PC-3 (cell line): ENCODE measurements at regions not wholly inside any gene's neighbourhood (a gene's known extent, or its start where the extent isn't known, plus 50 kb on each side); places are given as distances from the start of the nearest gene placed in this dataset.

Experiments
- ATAC-seq: fragments of 200-7000 bp; cut with Tn5 transposase; 2 replicates; pipeline ENCODE4 v1.9.1; 2020; ENCODE audit warnings: mild to moderate bottlenecking, moderate library complexity
- BruUV-seq: library from RNA; stranded (reverse); fragments of 400-500 nt; replicated peaks from 2 replicates; lab custom pipeline; 2021; lab: Mats Ljungman, UMichigan
- CTCF ChIA-PET: fragments of 300-600 bp; sonication (Branson Sonifier 250); formaldehyde crosslinking; loops from one replicate; lab custom pipeline; 2022; ENCODE audit warnings: antibody characterized with exemption; lab: Charles Lee
- POLR2A ChIA-PET: fragments of 300-600 bp; sonication (Branson Sonifier 250); formaldehyde crosslinking; loops from one replicate; lab custom pipeline; 2022; ENCODE audit warnings: antibody characterized with exemption; ENCODE audit not compliant: unreplicated experiment; lab: Charles Lee
- DNase-seq: peaks from one replicate; pipeline ENCODE4 v3.0.0-alpha.2; 2015
- H2AFZ ChIP-seq: fragments of 300-600 bp; sonication (generic); 2 replicates; pipeline ENCODE4 v1.6.0; 2016; ENCODE audit warnings: antibody characterized with exemption, low read length
- H3F3A ChIP-seq: fragments of 300-600 bp; sonication (generic); one replicate; pipeline ENCODE4 v1.6.0; 2017; ENCODE audit warnings: antibody characterized with exemption, low read length, control low read depth, mild to moderate bottlenecking; ENCODE audit not compliant: unreplicated experiment
- H3K27ac ChIP-seq: fragments of 300-600 bp; sonication (generic); 2 replicates; pipeline ENCODE4 v1.5.1; 2016; ENCODE audit warnings: mild to moderate bottlenecking, low read length
- H3K27me3 ChIP-seq: fragments of 300-600 bp; sonication (generic); 2 replicates; pipeline ENCODE4 v1.6.1; 2016; ENCODE audit warnings: low read length, mixed read lengths
- H3K36me3 ChIP-seq: fragments of 300-600 bp; sonication (generic); 2 replicates; pipeline ENCODE4 v1.6.1; 2016; ENCODE audit warnings: low read depth, mixed run types, low read length, mixed read lengths
- H3K4me1 ChIP-seq: fragments of 300-600 bp; sonication (generic); 2 replicates; pipeline ENCODE4 v1.5.1; 2016; ENCODE audit warnings: low read length; ENCODE audit not compliant: insufficient read depth
- H3K4me2 ChIP-seq: fragments of 300-600 bp; sonication (generic); 2 replicates; pipeline ENCODE4 v1.6.0; 2016; ENCODE audit warnings: low read length
- H3K4me3 ChIP-seq: fragments of 300-600 bp; sonication (generic); 2 replicates; pipeline ENCODE4 v1.5.1; 2016; ENCODE audit warnings: mild to moderate bottlenecking, low read length, mixed read lengths
- H3K79me2 ChIP-seq: fragments of 300-600 bp; sonication (generic); 2 replicates; pipeline ENCODE4 v1.6.1; 2017; ENCODE audit warnings: low read length, mixed read lengths
- H3K9ac ChIP-seq: fragments of 300-600 bp; sonication (generic); 2 replicates; pipeline ENCODE4 v1.6.0; 2016; ENCODE audit warnings: mild to moderate bottlenecking, low read length
- H3K9me2 ChIP-seq: fragments of 300-600 bp; sonication (generic); replicated peaks from 2 replicates; pipeline ENCODE4 v1.6.1; 2016; ENCODE audit warnings: mixed run types, low read length, mixed read lengths
- H3K9me3 ChIP-seq: fragments of 300-600 bp; sonication (generic); 2 replicates; pipeline ENCODE4 v1.6.1; 2016; ENCODE audit warnings: low read length, mixed read lengths
- H4K20me1 ChIP-seq: fragments of 300-600 bp; sonication (generic); 2 replicates; pipeline ENCODE4 v1.6.1; 2016; ENCODE audit warnings: low read length, mixed read lengths
- EZH2 ChIP-seq: fragments of 300-600 bp; sonication (generic); IDR thresholded peaks from one replicate; pipeline ENCODE4 v1.6.1; 2017; ENCODE audit warnings: antibody characterized with exemption, mild to moderate bottlenecking, low read length; ENCODE audit not compliant: unreplicated experiment
- EZH2phosphoT487 ChIP-seq: fragments of 300-600 bp; sonication (generic); IDR thresholded peaks from 2 replicates; pipeline ENCODE4 v1.6.1; 2018; ENCODE audit warnings: mild to moderate bottlenecking, antibody characterized with exemption, low read length, borderline replicate concordance
- intact Hi-C: fragments of 100-400 bp; cut with micrococcal nuclease; formaldehyde crosslinking; loops from 2 replicates; pipeline ENCODE4 v1.9.0; 2023
- TF ChIP-seq, protein P1 (sequence below): fragments of 300-600 bp; sonication (generic); conservative IDR thresholded peaks from 2 replicates; pipeline ENCODE4 v1.5.1; 2017; ENCODE audit warnings: antibody characterized with exemption, low read depth, mild to moderate bottlenecking, low read length

DNA sequence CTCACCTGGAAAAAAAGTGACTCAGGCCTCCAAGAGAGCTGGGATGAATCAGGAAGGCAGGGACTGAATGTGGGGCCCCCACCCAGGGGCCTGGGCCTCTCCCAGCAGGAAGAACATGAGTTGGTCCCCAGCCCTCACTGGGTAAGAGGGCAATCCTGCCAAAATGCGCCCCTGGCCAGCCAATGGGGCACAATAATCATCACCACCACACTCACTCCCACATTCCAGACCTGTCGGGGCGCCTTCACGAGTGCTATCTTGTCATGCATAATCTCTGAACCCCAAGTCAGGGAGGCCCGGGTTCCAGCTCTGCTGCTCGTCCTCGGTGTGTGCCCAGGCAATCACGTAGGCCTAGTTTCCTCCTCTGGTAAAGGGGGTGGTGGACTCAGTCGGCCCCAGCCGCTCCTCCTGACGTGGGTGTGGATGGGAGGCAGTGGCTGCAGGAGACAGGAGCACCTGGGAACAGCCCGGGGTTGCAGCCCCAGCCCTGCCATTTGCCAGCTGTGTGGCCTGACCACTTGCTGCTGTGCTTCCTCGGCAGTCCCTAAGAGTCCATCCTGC, 115.1 kb downstream of the CYP26B1 start:
- TF ChIP-seq EZH2, result no peak
- TF ChIP-seq, protein P1, sequence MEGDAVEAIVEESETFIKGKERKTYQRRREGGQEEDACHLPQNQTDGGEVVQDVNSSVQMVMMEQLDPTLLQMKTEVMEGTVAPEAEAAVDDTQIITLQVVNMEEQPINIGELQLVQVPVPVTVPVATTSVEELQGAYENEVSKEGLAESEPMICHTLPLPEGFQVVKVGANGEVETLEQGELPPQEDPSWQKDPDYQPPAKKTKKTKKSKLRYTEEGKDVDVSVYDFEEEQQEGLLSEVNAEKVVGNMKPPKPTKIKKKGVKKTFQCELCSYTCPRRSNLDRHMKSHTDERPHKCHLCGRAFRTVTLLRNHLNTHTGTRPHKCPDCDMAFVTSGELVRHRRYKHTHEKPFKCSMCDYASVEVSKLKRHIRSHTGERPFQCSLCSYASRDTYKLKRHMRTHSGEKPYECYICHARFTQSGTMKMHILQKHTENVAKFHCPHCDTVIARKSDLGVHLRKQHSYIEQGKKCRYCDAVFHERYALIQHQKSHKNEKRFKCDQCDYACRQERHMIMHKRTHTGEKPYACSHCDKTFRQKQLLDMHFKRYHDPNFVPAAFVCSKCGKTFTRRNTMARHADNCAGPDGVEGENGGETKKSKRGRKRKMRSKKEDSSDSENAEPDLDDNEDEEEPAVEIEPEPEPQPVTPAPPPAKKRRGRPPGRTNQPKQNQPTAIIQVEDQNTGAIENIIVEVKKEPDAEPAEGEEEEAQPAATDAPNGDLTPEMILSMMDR, result no peak
- no peak for TF ChIP-seq EZH2phosphoT487
- no peaks in the 10 kb centered on the region for H4K20me1 ChIP-seq
- no peaks in the 10 kb centered on the region for H3K27me3 ChIP-seq
- H2AFZ ChIP-seq, result no peak overlapping the region; the same call in 1 of the 2 replicates
- no peaks in the 10 kb centered on the region for H3F3A ChIP-seq
- ChIA-PET CTCF (no interaction called here), POLR2A (no interaction called here)
- no peaks in the 10 kb centered on the region for H3K36me3 ChIP-seq
- intact Hi-C loops, result no loop called here
- ATAC-seq (no peak), DNase-seq (peak; percentile 43)
- H3K9ac ChIP-seq, result no peak overlapping the region
- H3K4me1 ChIP-seq, result peaks cover 6% of the 10 kb centered on the region; the same call in 1 of the 2 replicates
- H3K79me2 ChIP-seq, result no peaks in the 10 kb centered on the region
- H3K27ac ChIP-seq, result no peak overlapping the region
- H3K4me2 ChIP-seq, result no peak overlapping the region
- no peaks in the 10 kb centered on the region for H3K9me3 ChIP-seq
- H3K9me2 ChIP-seq, result no peaks in the 10 kb centered on the region
- no peak overlapping the region for H3K4me3 ChIP-seq
- BruUV-seq, result no TSS peak

DNA sequence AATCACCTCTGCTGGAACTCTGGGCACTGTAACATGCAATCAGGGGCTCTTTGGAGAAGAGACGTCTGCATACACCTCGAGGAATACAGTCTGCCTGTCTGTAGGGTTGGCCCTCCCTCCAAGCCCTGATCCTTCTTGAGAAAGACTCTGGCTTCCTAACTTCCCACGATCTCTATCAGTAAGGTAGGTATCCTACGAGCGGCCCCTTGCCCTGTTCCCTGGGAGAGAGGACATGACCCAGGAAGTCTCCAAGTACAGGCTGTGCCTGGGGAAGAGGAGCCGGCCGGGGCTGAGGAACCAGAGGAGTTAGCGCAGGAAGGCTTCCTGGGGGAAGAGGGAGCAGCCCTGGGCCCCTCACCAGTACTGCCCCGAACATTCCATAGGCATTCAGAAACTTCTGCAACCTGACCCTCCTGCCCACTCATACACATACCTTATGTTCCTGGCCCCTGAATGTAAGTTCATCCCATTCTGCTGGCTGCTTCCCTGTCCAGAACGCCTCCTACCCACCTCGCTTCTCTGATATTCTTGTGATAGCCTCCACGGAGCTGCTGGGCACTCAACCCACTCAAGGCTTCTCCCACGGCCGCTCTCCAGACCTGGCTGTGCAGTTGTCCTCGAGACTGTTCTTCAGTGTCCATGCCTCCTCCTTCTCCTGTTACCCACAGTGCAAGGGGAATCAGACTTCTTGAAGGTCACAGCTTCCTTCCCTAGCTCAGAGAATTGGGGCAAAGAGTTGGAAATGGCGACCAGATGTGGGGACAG, 116.1 kb downstream of the CYP26B1 start:
- Histone ChIP-seq H3F3A (no peaks in the 10 kb centered on the region), H3K36me3 (no peaks in the 10 kb centered on the region), H3K4me1 (peaks cover 6% of the 10 kb centered on the region; the same call in 1 of the 2 replicates), H3K27ac (no peak overlapping the region), H3K4me2 (no peak overlapping the region), H3K9me3 (no peaks in the 10 kb centered on the region), H3K4me3 (no peak overlapping the region), H3K79me2 (no peaks in the 10 kb centered on the region), H2AFZ (no peak overlapping the region), H3K9ac (no peak overlapping the region), H3K9me2 (no peaks in the 10 kb centered on the region), H4K20me1 (no peaks in the 10 kb centered on the region), H3K27me3 (no peaks in the 10 kb centered on the region)
- no TSS peak for BruUV-seq
- CTCF ChIA-PET, result interaction anchor here (0.6 kb wide), 1 partner anchor 10 kb away, joined by 4 read pairs; no protein-coding TSS in a partner anchor
- ATAC-seq (no peak), DNase-seq (no peak)
- POLR2A ChIA-PET, result no interaction called here
- intact Hi-C loops, result no loop called here
- TF ChIP-seq, protein P1, result no peak
- TF ChIP-seq EZH2, result no peak
- no peak for TF ChIP-seq EZH2phosphoT487

GRCh38 chr2:72028996-72029395, 118.7 kb downstream of the CYP26B1 start:
- Histone ChIP-seq H3K9ac (no peak overlapping the region), H3K9me3 (no peaks in the 10 kb centered on the region), H4K20me1 (no peaks in the 10 kb centered on the region), H3F3A (no peaks in the 10 kb centered on the region), H2AFZ (no peak overlapping the region), H3K27me3 (no peaks in the 10 kb centered on the region), H3K79me2 (no peaks in the 10 kb centered on the region), H3K4me1 (peaks cover 6% of the 10 kb centered on the region; the same call in 1 of the 2 replicates), H3K9me2 (no peaks in the 10 kb centered on the region), H3K36me3 (no peaks in the 10 kb centered on the region), H3K4me2 (no peak overlapping the region), H3K4me3 (no peak overlapping the region), H3K27ac (no peak overlapping the region)
- DNase-seq (no peak), ATAC-seq (no peak)
- ChIA-PET POLR2A (no interaction called here), CTCF (no interaction called here)
- BruUV-seq, result no TSS peak
- intact Hi-C loops, result no loop called here
- TF ChIP-seq EZH2phosphoT487 (no peak), EZH2 (no peak)
- TF ChIP-seq, protein P1, result no peak
